ENCODE measurements at regions not wholly inside any gene's neighbourhood (a gene's known extent, or its start where the extent isn't known, plus 50 kb on each side); places are given as distances from the start of the nearest gene placed in this dataset.
A peak's percentile ranks its signal among the peaks of the same experiment; 100 is the strongest.

DNA sequence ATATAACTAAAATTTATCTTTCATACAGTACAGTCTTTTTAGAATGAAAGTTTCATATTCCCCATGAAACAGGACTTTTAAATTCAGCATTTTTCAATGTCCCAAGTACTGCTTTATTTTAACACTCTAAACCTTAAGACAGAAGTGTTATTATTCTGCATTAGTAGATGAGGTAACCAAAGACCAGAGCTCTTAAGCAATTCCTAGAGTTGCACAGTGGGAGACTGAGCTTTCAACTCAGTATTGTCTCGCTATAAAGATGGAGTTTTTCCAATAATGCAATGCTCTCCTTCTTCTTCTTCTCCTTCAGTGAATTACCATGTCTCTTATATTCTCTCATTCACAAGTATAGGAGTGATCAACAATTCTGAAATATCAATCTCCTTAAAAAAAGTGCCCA is 479.7 kb downstream of the CETN3 start:
- no peaks in the 10 kb centered on the region for H3K36me3 ChIP-seq (ENCODE audit: control insufficient read depth in 2 of 4, insufficient read depth in 4 of 4, low read length in 3 of 4)
- H4K91ac ChIP-seq (replicated peaks; ENCODE audit: insufficient read length, low read length): no peak overlapping the region
- no peaks in the 10 kb centered on the region for H3K9me3 ChIP-seq (ENCODE audit: insufficient read depth in 2 of 2, low read depth in 1 of 2, low read length in 1 of 2)
- H3K27me3 ChIP-seq (replicated peaks in 1 of 4; ENCODE audit: control insufficient read depth in 3 of 4, extremely low read depth in 1 of 4, insufficient read depth in 3 of 4, low read length in 3 of 4): no peaks in the 10 kb centered on the region
- H3K27ac ChIP-seq (ENCODE audit: low read depth, low read length): no peak overlapping the region
- H2BK15ac ChIP-seq (ENCODE audit: low read length): no peak overlapping the region
- H3K56ac ChIP-seq (replicated peaks; ENCODE audit: insufficient read length, low read depth, low read length): no peak overlapping the region
- no peak overlapping the region for H3K4me3 ChIP-seq (ENCODE audit: extremely low read depth in 1 of 4, insufficient read depth in 2 of 4, low read depth in 3 of 4, low read length in 4 of 4)
- TF ChIP-seq CEBPB (IDR thresholded peaks at IDR 0.05; ENCODE audit: low read depth, low read length): peak; percentile 57; the same call in 1 of the 2 replicates
- no peak for TF ChIP-seq POLR2A (IDR thresholded peaks at IDR 0.05; ENCODE audit: control extremely low read depth in 1 of 2, low read depth in 2 of 2, low read length in 2 of 2)
- no peak overlapping the region for H3K18ac ChIP-seq (ENCODE audit: extremely low read depth, low read length)
- no peak overlapping the region for H4K8ac ChIP-seq (ENCODE audit: extremely low read depth, insufficient read depth, low read length)
- H3K79me2 ChIP-seq (ENCODE audit: control insufficient read depth in 1 of 2, insufficient read depth in 2 of 2, low read length in 2 of 2): no peaks in the 10 kb centered on the region
- no peak overlapping the region for H4K5ac ChIP-seq (ENCODE audit: insufficient read length, low read depth, low read length)
- no peak overlapping the region for H3K4me2 ChIP-seq (ENCODE audit: insufficient read depth in 1 of 2, low read depth in 2 of 2, low read length in 2 of 2)
- H2AK5ac ChIP-seq (ENCODE audit: low read depth, low read length): no peak overlapping the region
- no peak for DNase-seq (ENCODE audit: low read depth in 1 of 2, low spot score in 2 of 2)
- no peak overlapping the region for H2BK20ac ChIP-seq (ENCODE audit: low read length)
- 83% methylated on average over 1 of the region's 1 CpG; no CpG with 5 or more reads in 1 of the 2 experiments for WGBS, 2 experiments (ENCODE audit: extremely low coverage in 1 of 2, insufficient coverage in 1 of 2, insufficient read length in 1 of 2, insufficient replicate concordance in 2 of 2, low coverage in 1 of 2, low lambda C conversion rate in 2 of 2, missing lambda C conversion rate in 1 of 2)
- H3K79me1 ChIP-seq (ENCODE audit: low read depth, low read length): no peaks in the 10 kb centered on the region
- no peaks in the 10 kb centered on the region for H3K23me2 ChIP-seq (ENCODE audit: low read depth, low read length)
- no peak for FAIRE-seq
- H3K23ac ChIP-seq (ENCODE audit: insufficient read length): no peak overlapping the region
- POLR2A ChIA-PET (ENCODE audit: partially characterized antibody): no interaction called here
- H4K20me1 ChIP-seq (replicated peaks in 1 of 2; ENCODE audit: control insufficient read depth in 1 of 2, insufficient read depth in 2 of 2, low read length in 2 of 2): no peaks in the 10 kb centered on the region
- H2BK5ac ChIP-seq (ENCODE audit: low read depth, low read length): no peak overlapping the region
- no peak overlapping the region for H2BK120ac ChIP-seq (replicated peaks; ENCODE audit: low read depth, low read length)
- H2BK12ac ChIP-seq (ENCODE audit: low read depth, low read length): no peak overlapping the region
- no peak overlapping the region for H3K9ac ChIP-seq (replicated peaks in 1 of 4; ENCODE audit: extremely low read depth in 1 of 4, low read depth in 3 of 4, low read length in 3 of 4)
- CTCF ChIA-PET (ENCODE audit: partially characterized antibody): interaction anchor here (0.6 to 1.4 kb wide), 7 partner anchors 12 to 450 kb away, joined by 3 to 4 read pairs (median 3); no protein-coding TSS in a partner anchor
- H3K4me1 ChIP-seq (replicated peaks in 1 of 4; ENCODE audit: control insufficient read depth in 3 of 4, insufficient read depth in 4 of 4, low read length in 3 of 4): no peaks in the 10 kb centered on the region; a peak in 1 of 7 replicates
- H2AFZ ChIP-seq (ENCODE audit: low read length): no peak overlapping the region
- no peak overlapping the region for H3K4ac ChIP-seq (replicated peaks; ENCODE audit: insufficient read length, low read depth, low read length)
- no peak overlapping the region for H3K14ac ChIP-seq (ENCODE audit: insufficient read length)
